Posterior cingulate gyrus (tissue), 11 donors: ENCODE measurements at regions not wholly inside any gene's neighbourhood (a gene's known extent, or its start where the extent isn't known, plus 50 kb on each side); places are given as distances from the start of the nearest gene placed in this dataset.

Experiments
- DNase-seq, 10 donors: peaks; one replicate each; pipeline versions ENCODE4 v3.0.0 to v3.0.0-alpha.2; 2020 to 2021; ENCODE audit warnings: mixed read lengths in 3 of 10
- intact Hi-C: fragments of 100-400 bp; cut with DNase I; formaldehyde crosslinking; loops from one replicate; pipeline ENCODE4 v1.15.1; 2023

- intact Hi-C loops = loop anchor here (5.0 kb wide), 1 partner anchor 618 kb away; no protein-coding TSS in a partner anchor
- no peak for DNase-seq
Measured at GRCh38 chr15:95290176-95290974, 1040.1 kb upstream of the NR2F2 start.

- intact Hi-C loops = loop anchor here (5.0 kb wide), 1 partner anchor 620 kb away; no protein-coding TSS in a partner anchor
- no peak for DNase-seq
Measured at GRCh38 chr15:95291898-95292472, 1038.5 kb upstream of the NR2F2 start.

GRCh38 chr15:95292785-95293450, 1037.6 kb upstream of the NR2F2 start:
- no peak for DNase-seq
- intact Hi-C loops = loop anchor here (5.0 kb wide), 1 partner anchor 621 kb away; no protein-coding TSS in a partner anchor

DNA sequence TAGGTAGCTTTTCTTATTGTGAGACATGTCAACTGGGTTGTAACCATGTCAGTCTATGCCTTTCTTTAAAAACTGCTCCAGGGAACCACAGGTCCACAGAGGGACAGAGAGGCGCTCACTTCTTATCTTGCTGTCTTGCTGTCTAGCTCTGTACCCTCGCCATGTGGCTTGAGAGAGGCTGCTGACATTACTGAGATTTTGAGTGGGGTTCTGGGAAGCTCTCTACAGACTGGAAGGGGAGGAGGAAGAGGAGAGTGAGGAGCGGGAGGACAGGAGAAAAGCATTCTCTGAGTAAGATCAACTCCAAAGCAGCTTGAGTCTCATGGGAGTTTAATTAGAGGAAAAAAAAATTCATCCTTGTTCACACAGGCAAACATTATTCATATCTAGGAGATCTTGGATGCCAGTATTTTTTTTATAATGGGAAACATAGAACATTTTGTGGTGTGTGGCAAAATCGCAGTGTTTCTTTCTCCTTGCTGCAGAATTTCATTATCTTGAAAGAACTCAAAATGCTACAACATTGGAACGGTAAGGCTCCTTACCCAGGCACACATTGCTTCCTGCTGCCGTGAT, 1037.0 kb upstream of the NR2F2 start:
- intact Hi-C loops = loop anchor here (5.0 kb wide), 1 partner anchor 621 kb away; no protein-coding TSS in a partner anchor
- no peak for DNase-seq

- no peak for DNase-seq
- intact Hi-C loops = no loop called here
Measured at GRCh38 chr15:95295363-95295762, 1035.1 kb upstream of the NR2F2 start.

DNA sequence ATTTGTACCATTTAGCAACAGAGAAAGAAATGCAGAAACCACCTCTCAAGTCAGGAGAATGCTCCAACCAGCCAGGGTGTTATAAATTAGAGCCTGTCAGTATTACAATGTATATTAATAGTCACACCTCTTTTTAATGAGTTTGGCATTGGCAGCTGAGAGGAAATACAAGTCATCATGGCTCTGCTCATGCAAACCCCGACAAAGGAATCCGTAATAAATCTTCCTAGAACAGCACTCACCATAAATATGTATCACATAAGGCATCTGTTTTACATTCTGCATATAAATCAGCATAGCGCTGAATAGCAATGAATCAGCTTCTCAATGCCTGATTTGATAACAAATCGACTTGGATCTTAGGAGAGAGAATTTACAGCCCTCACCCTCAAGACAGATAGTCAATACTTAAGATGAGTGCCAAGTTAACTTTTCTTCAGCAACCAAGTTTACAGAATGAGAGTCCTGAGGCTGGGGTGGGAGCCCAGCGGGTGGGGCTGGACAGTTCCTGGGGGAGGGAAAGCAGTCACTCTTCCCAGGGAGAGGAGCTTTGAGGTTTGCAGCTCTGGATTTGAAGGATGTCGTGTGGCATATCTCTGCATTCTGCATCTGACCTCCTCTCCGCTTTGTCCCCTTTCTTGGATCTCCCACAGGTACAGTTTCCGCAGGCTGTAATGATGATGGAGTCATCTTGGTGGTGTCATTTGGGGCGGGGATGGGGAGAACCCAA, 1034.4 kb upstream of the NR2F2 start:
- no peak for DNase-seq
- intact Hi-C loops = no loop called here

GRCh38 chr15:95296643-95297042, 1033.9 kb upstream of the NR2F2 start:
- no peak for DNase-seq
- intact Hi-C loops = no loop called here

DNA sequence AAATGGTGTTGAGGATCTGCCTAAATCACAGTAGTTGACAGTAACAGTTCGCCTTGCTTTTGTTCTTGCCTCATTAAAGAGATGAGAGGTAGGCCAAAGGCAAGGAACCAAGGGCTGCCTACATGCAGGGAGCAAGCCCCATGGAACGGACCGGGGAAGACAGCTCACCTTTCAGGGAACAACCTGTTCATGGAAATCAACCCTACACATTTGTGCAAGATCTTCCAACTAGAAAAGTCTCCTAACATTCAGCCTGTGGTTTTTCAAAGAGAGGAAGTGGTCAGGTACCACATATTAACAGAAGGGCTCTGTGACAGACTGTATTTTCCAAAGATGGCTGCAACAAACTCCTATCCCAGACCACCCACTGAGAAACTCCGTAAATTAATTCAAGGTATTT, 1031.8 kb upstream of the NR2F2 start:
- DNase-seq = no peak
- intact Hi-C loops = no loop called here

DNA sequence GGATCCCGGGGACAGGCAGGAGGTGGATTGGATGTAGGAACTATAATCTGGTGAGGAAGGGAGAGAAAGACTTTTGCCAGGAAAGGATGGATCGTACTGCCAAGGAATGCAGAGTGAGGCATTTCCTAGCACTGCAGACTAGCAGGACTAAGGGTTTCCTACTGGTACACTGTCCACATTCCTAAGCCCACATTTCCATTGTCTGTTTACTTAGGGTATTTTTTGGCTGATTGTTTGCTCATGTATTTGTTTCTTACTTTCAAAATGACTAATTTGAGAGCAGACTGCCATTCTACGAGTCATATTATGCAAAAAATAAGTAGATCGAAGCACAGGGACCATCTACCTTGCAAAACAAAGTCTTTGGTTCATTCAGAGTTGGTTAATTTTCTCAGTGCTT, 1029.5 kb upstream of the NR2F2 start:
- DNase-seq = no peak
- intact Hi-C loops = no loop called here

GRCh38 chr15:95302206-95302605, 1028.3 kb upstream of the NR2F2 start:
- no peak for DNase-seq
- intact Hi-C loops = no loop called here

- DNase-seq = no peak
- intact Hi-C loops = no loop called here
Measured at GRCh38 chr15:95302809-95303208, 1027.7 kb upstream of the NR2F2 start.

GRCh38 chr15:95303713-95304112, 1026.8 kb upstream of the NR2F2 start:
- DNase-seq = no peak
- intact Hi-C loops = no loop called here

DNA sequence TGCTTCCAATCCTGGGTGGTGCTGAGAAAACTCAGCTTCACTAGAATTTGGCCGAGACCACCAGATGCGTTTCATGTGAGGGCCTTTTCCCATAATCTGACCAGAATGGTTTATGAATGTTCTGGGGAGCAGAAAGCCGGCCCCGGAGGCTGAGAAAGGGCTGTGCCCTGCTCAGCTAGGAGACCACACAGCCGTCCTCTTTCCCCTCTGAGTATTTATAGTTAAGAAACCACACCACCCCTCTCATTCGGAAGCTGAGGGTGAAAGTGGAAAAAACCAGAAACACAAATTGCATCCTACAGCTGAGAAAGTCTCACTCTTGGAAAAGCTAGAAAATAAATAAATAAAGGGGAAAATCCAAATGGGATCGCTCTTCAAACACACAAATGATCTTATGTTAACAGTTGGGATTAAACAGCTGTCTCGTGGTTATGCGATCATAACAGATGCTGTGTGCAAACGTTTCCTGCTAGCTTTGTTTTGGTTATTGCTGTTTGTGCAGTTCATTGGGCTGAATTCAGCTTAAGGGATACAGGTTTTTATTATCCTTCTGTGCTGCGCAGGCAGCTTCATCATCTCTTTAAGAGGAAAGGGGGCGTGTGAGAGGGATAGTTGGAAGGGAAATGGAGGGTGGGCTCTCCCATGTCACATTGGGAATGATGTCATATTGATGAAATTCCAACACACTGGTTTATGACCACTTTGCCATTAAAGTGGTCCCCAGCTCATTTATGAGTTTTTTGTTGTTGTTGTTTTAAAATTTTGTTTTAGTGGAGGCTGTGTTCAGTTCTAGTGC, 1026.2 kb upstream of the NR2F2 start:
- intact Hi-C loops = no loop called here
- DNase-seq = no peak

DNA sequence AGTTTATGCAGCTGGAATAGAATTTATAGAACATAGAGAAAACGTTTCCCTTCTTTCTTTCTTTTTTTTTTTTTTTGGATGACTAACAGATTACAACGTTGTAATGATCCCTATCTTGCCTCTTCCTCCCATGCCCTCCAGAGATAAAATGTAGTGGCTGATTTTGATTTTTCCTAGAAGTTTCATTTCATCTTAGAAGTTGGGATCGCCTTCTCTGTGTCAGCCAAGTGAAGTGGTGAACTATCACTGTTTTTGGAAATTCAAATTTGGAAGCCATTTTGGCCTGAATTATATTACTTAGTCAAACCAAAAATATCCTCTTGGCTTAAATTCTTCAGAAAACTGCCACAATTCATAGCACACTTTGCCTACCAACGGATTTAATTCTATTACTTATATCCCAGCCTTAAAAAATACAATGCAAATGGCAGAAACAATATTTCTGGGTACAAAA, 1025.5 kb upstream of the NR2F2 start:
- intact Hi-C loops = no loop called here
- DNase-seq = no peak

DNA sequence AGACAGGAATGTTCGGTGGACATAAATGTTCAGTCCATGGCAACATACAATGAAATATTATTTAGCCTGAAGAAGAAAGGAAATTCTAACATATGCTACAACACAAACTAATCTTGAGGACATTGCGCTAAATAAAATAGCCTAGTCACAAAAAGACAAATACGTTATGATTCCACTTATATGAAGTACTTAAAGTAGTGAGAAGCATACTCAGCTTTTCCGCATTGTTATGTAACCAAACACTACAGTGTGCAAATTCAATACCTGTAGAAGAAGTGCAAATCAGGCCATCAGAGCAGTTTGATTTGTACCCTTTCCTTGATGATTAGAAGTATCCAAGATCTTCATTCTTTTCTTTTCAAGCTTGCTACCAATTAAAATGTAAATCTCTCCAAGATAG, 1023.4 kb upstream of the NR2F2 start:
- intact Hi-C loops = no loop called here
- no peak for DNase-seq

- intact Hi-C loops = no loop called here
- DNase-seq = no peak
Measured at GRCh38 chr15:95319242-95319641, 1011.3 kb upstream of the NR2F2 start.

GRCh38 chr15:95323796-95324195, 1006.7 kb upstream of the NR2F2 start:
- intact Hi-C loops = no loop called here
- DNase-seq = no peak

DNA sequence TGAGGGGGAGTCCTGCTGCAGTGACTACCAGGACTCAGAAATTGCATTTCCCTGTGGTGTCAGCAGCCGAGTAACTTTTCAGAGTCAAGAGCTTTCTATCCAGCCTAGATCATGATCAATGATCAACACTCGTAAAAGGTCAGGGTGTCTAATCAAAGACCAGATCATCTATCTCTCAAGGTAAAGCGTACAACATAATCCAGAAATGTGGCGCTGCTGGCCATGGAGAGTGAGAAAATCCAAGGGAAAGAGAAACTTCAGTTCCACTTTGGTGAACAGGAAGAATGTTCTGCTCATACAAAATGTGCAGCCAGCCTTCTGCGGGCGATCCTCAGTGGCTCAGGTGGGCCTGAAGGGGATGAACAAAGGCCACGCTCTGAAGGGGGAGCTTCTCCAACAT, 1005.8 kb upstream of the NR2F2 start:
- intact Hi-C loops = no loop called here
- no peak for DNase-seq

DNA sequence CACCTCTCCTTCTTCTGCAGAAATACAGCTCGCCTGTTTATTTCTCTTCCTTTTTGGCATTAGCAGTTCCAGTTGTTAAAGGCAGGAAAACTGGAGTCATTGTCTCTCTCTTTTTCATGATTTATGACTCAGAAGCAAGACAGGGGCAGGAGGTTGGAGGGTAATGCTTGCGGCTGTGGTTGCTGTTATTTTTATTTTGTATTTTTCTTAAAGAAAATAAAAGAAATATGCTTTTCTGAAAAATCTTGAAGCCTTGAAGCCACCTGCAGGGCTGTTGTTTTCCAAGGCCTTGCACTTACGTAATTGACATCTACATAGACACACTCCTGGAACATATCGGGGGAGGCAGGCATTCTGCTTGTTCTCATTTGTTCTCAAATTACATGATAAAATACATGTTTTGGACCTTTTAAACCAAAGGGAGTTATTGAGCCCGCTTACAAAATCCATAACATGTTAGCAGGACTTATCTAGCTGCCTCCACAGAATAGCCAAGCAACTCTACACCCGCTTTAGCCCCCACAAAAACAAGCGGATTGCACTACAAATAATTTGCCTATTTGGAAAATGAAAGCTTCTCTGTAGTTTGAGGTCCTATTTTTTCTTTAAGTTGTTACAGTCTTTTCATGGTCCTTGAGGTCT, 1004.6 kb upstream of the NR2F2 start:
- DNase-seq = no peak
- intact Hi-C loops = no loop called here
